ENCODE measurements at regions not wholly inside any gene's neighbourhood (a gene's known extent, or its start where the extent isn't known, plus 50 kb on each side); places are given as distances from the start of the nearest gene placed in this dataset.

GRCh38 chr11:113615098-113615497 lies 91.0 kb downstream of the TMPRSS5 start:
- H3K4me1 Mint-ChIP-seq: no peaks in the 10 kb centered on the region
- H3K9me3 Mint-ChIP-seq: no peaks in the 10 kb centered on the region
- Histone ChIP-seq H3K79me2 (ENCODE audit: low read depth) (no peaks in the 10 kb centered on the region), H3K4me1 (no peaks in the 10 kb centered on the region), H3K4me3 (no peak overlapping the region), H3K9me3 (ENCODE audit: low read depth) (no peaks in the 10 kb centered on the region), H3K36me3 (no peaks in the 10 kb centered on the region), H2AFZ (replicated peaks) (no peak overlapping the region), H4K20me1 (ENCODE audit: low read depth) (no peaks in the 10 kb centered on the region), H3K27ac (no peak overlapping the region), H3K9ac (no peak overlapping the region), H3K27me3 (no peaks in the 10 kb centered on the region), H3F3A (ENCODE audit: low read depth) (no peaks in the 10 kb centered on the region), H3K4me2 (no peak overlapping the region)
- DNase-seq (ENCODE audit: low spot score): peak; percentile 35
- H3K27me3 Mint-ChIP-seq (ENCODE audit: insufficient read depth, low read depth): peaks cover 2% of the 10 kb centered on the region
- H3K36me3 Mint-ChIP-seq: peaks cover 2% of the 10 kb centered on the region
- H3K4me3 Mint-ChIP-seq: no peak overlapping the region
- TF ChIP-seq CTCF (IDR thresholded peaks at IDR 0.05) (no peak), EZH2 (IDR thresholded peaks at IDR 0.05) (no peak), EZH2phosphoT487 (IDR thresholded peaks at IDR 0.05) (no peak)
- no peak overlapping the region for H3K27ac Mint-ChIP-seq

GRCh38 chr11:113614097-113614496 lies 92.0 kb downstream of the TMPRSS5 start:
- Histone ChIP-seq H3K36me3 (no peaks in the 10 kb centered on the region), H2AFZ (replicated peaks) (peak overlapping the region; percentile 81), H3K79me2 (ENCODE audit: low read depth) (no peaks in the 10 kb centered on the region), H3K4me3 (no peak overlapping the region), H3K4me1 (no peaks in the 10 kb centered on the region), H3F3A (ENCODE audit: low read depth) (no peaks in the 10 kb centered on the region), H3K4me2 (no peak overlapping the region), H3K9ac (no peak overlapping the region), H4K20me1 (ENCODE audit: low read depth) (no peaks in the 10 kb centered on the region), H3K27me3 (no peaks in the 10 kb centered on the region), H3K27ac (no peak overlapping the region), H3K9me3 (ENCODE audit: low read depth) (no peaks in the 10 kb centered on the region)
- peaks cover 2% of the 10 kb centered on the region for H3K27me3 Mint-ChIP-seq (ENCODE audit: insufficient read depth, low read depth)
- no peak for DNase-seq (ENCODE audit: low spot score)
- H3K27ac Mint-ChIP-seq: no peak overlapping the region
- H3K4me3 Mint-ChIP-seq: no peak overlapping the region
- no peak for TF ChIP-seq CTCF (IDR thresholded peaks at IDR 0.05)
- TF ChIP-seq EZH2phosphoT487 (IDR thresholded peaks at IDR 0.05): no peak
- no peak for TF ChIP-seq EZH2 (IDR thresholded peaks at IDR 0.05)
- H3K4me1 Mint-ChIP-seq: no peaks in the 10 kb centered on the region
- no peaks in the 10 kb centered on the region for H3K9me3 Mint-ChIP-seq
- H3K36me3 Mint-ChIP-seq: no peaks in the 10 kb centered on the region

- H3K27me3 Mint-ChIP-seq (ENCODE audit: insufficient read depth, low read depth): peaks cover 2% of the 10 kb centered on the region
- DNase-seq (ENCODE audit: low spot score): no peak
- Histone ChIP-seq H3K4me2 (no peak overlapping the region), H4K20me1 (ENCODE audit: low read depth) (no peaks in the 10 kb centered on the region), H3K27me3 (no peaks in the 10 kb centered on the region), H3K27ac (no peak overlapping the region), H3F3A (ENCODE audit: low read depth) (no peaks in the 10 kb centered on the region), H3K9ac (no peak overlapping the region), H2AFZ (replicated peaks) (peak overlapping the region; percentile 81), H3K4me3 (no peak overlapping the region), H3K9me3 (ENCODE audit: low read depth) (no peaks in the 10 kb centered on the region), H3K79me2 (ENCODE audit: low read depth) (no peaks in the 10 kb centered on the region), H3K36me3 (no peaks in the 10 kb centered on the region), H3K4me1 (no peaks in the 10 kb centered on the region)
- no peak overlapping the region for H3K27ac Mint-ChIP-seq
- TF ChIP-seq CTCF (IDR thresholded peaks at IDR 0.05): no peak
- TF ChIP-seq EZH2 (IDR thresholded peaks at IDR 0.05): no peak
- no peak for TF ChIP-seq EZH2phosphoT487 (IDR thresholded peaks at IDR 0.05)
- no peak overlapping the region for H3K4me3 Mint-ChIP-seq
- H3K4me1 Mint-ChIP-seq: no peaks in the 10 kb centered on the region
- no peaks in the 10 kb centered on the region for H3K36me3 Mint-ChIP-seq
- H3K9me3 Mint-ChIP-seq: no peaks in the 10 kb centered on the region
Measured at GRCh38 chr11:113613619-113614018, 92.5 kb downstream of the TMPRSS5 start.

Measured in neural progenitor cell (in vitro differentiated cells).